SU-DHL-6 (cell line): ENCODE measurements at regions not wholly inside any gene's neighbourhood (a gene's known extent, or its start where the extent isn't known, plus 50 kb on each side); places are given as distances from the start of the nearest gene placed in this dataset.
"Not testable (repeated sequence)": the region's sequence is repeated elsewhere in the genome, so short reads cannot be mapped to it uniquely, and the experiment has no call there.

Experiments used
- H2AFZ ChIP-seq: fragments of 200-600 bp; sonication (generic); 2 replicates; pipeline ENCODE4 v1.6.1; 2014; ENCODE audit warnings: low read depth, mild to moderate bottlenecking, moderate library complexity, mixed read lengths, antibody characterized with exemption, low read length; ENCODE audit not compliant: severe bottlenecking
- H3F3A ChIP-seq: fragments of 200-600 bp; shearing (Covaris generic); 2 replicates; pipeline ENCODE4 v1.6.0; 2016; ENCODE audit warnings: antibody characterized with exemption, mild to moderate bottlenecking; ENCODE audit not compliant: insufficient read depth
- H3K27ac ChIP-seq: fragments of 200-600 bp; sonication (generic); 2 replicates; pipeline ENCODE4 v1.5.1; 2016; ENCODE audit warnings: low read depth, mild to moderate bottlenecking, low read length, moderate library complexity, mixed read lengths
- H3K27me3 ChIP-seq: fragments of 200-600 bp; sonication (generic), shearing (Covaris generic); 2 replicates; pipeline ENCODE4 v1.6.0; 2014; ENCODE audit warnings: mild to moderate bottlenecking, low read length
- H3K36me3 ChIP-seq: fragments of 200-600 bp; sonication (generic); 2 replicates; pipeline ENCODE4 v1.6.1; 2014; ENCODE audit warnings: mild to moderate bottlenecking, low read length, mixed read lengths
- H3K4me2 ChIP-seq: fragments of 300-600, 200-600 bp; shearing (Covaris generic), sonication (generic); 2 replicates; pipeline ENCODE4 v1.6.0; 2014; ENCODE audit warnings: low read length, low read depth, mild to moderate bottlenecking; ENCODE audit not compliant: poor library complexity, severe bottlenecking
- H3K4me3 ChIP-seq: fragments of 200-600 bp; sonication (generic); 2 replicates; pipeline ENCODE4 v1.5.1; 2014; ENCODE audit warnings: antibody characterized with exemption, low read length, mild to moderate bottlenecking, mixed read lengths; ENCODE audit not compliant: insufficient read depth, poor library complexity, severe bottlenecking
- H3K79me2 ChIP-seq: fragments of 200-600 bp; sonication (generic); 2 replicates; pipeline ENCODE4 v1.6.1; 2014; ENCODE audit warnings: mild to moderate bottlenecking, low read length, moderate library complexity; ENCODE audit not compliant: insufficient read depth
- H3K9ac ChIP-seq: fragments of 200-600 bp; sonication (generic); 2 replicates; pipeline ENCODE4 v1.7.0; 2014; ENCODE audit warnings: mild to moderate bottlenecking, low read length
- H3K9me2 ChIP-seq: fragments of 200-600 bp; sonication (generic); replicated peaks from 2 replicates; pipeline ENCODE4 v1.6.1; 2014; ENCODE audit warnings: low read length; ENCODE audit not compliant: insufficient read depth
- H3K9me3 ChIP-seq: fragments of 200-600 bp; sonication (generic); 2 replicates; pipeline ENCODE4 v1.6.1; 2014; ENCODE audit warnings: low read length, mixed read lengths; ENCODE audit not compliant: insufficient read depth
- H4K20me1 ChIP-seq: fragments of 200-600 bp; sonication (generic); 2 replicates; pipeline ENCODE4 v1.6.1; 2014; ENCODE audit warnings: low read depth, mild to moderate bottlenecking, antibody characterized with exemption, low read length, moderate library complexity, mixed read lengths

- not testable (repeated sequence) for H3K9me2 ChIP-seq, H3K27me3 ChIP-seq, H3K4me2 ChIP-seq, H3K9me3 ChIP-seq, H3K9ac ChIP-seq, H3K36me3 ChIP-seq, H2AFZ ChIP-seq, H4K20me1 ChIP-seq, H3K79me2 ChIP-seq, H3K27ac ChIP-seq, H3F3A ChIP-seq, H3K4me3 ChIP-seq
Observed at GRCh38 chr17:64794113-64794512, 125.2 kb downstream of the LRRC37A3 start.

GRCh38 chr17:64792793-64793575 lies 126.3 kb downstream of the LRRC37A3 start:
- not testable (repeated sequence) for H3K27me3 ChIP-seq, H3K9me2 ChIP-seq, H2AFZ ChIP-seq, H3K79me2 ChIP-seq, H3K9me3 ChIP-seq, H3K27ac ChIP-seq, H3F3A ChIP-seq, H3K36me3 ChIP-seq, H3K9ac ChIP-seq, H3K4me3 ChIP-seq, H4K20me1 ChIP-seq, H3K4me2 ChIP-seq

GRCh38 chr17:64792276-64792675 lies 127.0 kb downstream of the LRRC37A3 start:
- not testable (repeated sequence) for H3K27ac ChIP-seq, H3K9me3 ChIP-seq, H3K9me2 ChIP-seq, H3K4me2 ChIP-seq, H3F3A ChIP-seq, H3K4me3 ChIP-seq, H3K9ac ChIP-seq, H4K20me1 ChIP-seq, H2AFZ ChIP-seq, H3K79me2 ChIP-seq, H3K36me3 ChIP-seq, H3K27me3 ChIP-seq

GRCh38 chr17:64791691-64792090 lies 127.6 kb downstream of the LRRC37A3 start:
- H4K20me1 ChIP-seq, H3K4me3 ChIP-seq, H3F3A ChIP-seq, H2AFZ ChIP-seq, H3K9me3 ChIP-seq, H3K27me3 ChIP-seq, H3K4me2 ChIP-seq, H3K79me2 ChIP-seq, H3K36me3 ChIP-seq, H3K27ac ChIP-seq, H3K9ac ChIP-seq, H3K9me2 ChIP-seq: not testable (repeated sequence)

GRCh38 chr17:64791226-64791625 lies 128.1 kb downstream of the LRRC37A3 start:
- H3K79me2 ChIP-seq, H3F3A ChIP-seq: not testable (repeated sequence)

GRCh38 chr17:64790690-64791089 lies 128.6 kb upstream of the SMURF2 start:
- H3K79me2 ChIP-seq, H4K20me1 ChIP-seq, H3K4me2 ChIP-seq, H3K9ac ChIP-seq, H3K27me3 ChIP-seq, H3F3A ChIP-seq, H3K36me3 ChIP-seq, H2AFZ ChIP-seq, H3K9me2 ChIP-seq, H3K27ac ChIP-seq, H3K9me3 ChIP-seq, H3K4me3 ChIP-seq: not testable (repeated sequence)

More at GRCh38 chr17:64791226-64791625, 128.1 kb downstream of the LRRC37A3 start:
- not testable (repeated sequence) for H3K36me3 ChIP-seq, H3K9ac ChIP-seq, H3K4me2 ChIP-seq, H3K27ac ChIP-seq, H4K20me1 ChIP-seq, H3K9me2 ChIP-seq, H3K27me3 ChIP-seq, H3K9me3 ChIP-seq, H2AFZ ChIP-seq, H3K4me3 ChIP-seq

GRCh38 chr17:64790193-64790592 lies 128.1 kb upstream of the SMURF2 start:
- not testable (repeated sequence) for H3K9me2 ChIP-seq, H3K4me2 ChIP-seq, H3K4me3 ChIP-seq, H3F3A ChIP-seq, H3K79me2 ChIP-seq, H4K20me1 ChIP-seq, H2AFZ ChIP-seq, H3K36me3 ChIP-seq, H3K9ac ChIP-seq, H3K27ac ChIP-seq, H3K27me3 ChIP-seq, H3K9me3 ChIP-seq

GRCh38 chr17:64789061-64789445 lies 126.9 kb upstream of the SMURF2 start:
- not testable (repeated sequence) for H3K4me2 ChIP-seq

More at GRCh38 chr17:64789061-64789445, 126.9 kb upstream of the SMURF2 start:
- H3K27ac ChIP-seq, H3K9me2 ChIP-seq, H3F3A ChIP-seq, H4K20me1 ChIP-seq, H3K9me3 ChIP-seq, H3K4me3 ChIP-seq, H3K27me3 ChIP-seq, H3K9ac ChIP-seq, H2AFZ ChIP-seq, H3K79me2 ChIP-seq, H3K36me3 ChIP-seq: not testable (repeated sequence)
